Body of pancreas (tissue), 4 donors: ENCODE measurements at regions not wholly inside any gene's neighbourhood (a gene's known extent, or its start where the extent isn't known, plus 50 kb on each side); places are given as distances from the start of the nearest gene placed in this dataset.

Experiments used
- POLR2A ChIP-seq, 3 donors: fragments of 450-650 bp; IDR thresholded peaks; one replicate each; pipeline ENCODE4 v1.6.1; 2016; ENCODE audit warnings: antibody characterized with exemption in 3 of 3, mild to moderate bottlenecking in 2 of 3
- TF ChIP-seq, protein P1 (sequence below), 7 experiments: fragments of 450-650 bp in 4 of 7; fragments of 200-600 bp in 3 of 7; sonication (generic) in 3 of 7; IDR thresholded peaks; one replicate each; pipeline ENCODE4 v1.5.1; 2016 to 2019; ENCODE audit warnings: antibody characterized with exemption in 7 of 7

DNA sequence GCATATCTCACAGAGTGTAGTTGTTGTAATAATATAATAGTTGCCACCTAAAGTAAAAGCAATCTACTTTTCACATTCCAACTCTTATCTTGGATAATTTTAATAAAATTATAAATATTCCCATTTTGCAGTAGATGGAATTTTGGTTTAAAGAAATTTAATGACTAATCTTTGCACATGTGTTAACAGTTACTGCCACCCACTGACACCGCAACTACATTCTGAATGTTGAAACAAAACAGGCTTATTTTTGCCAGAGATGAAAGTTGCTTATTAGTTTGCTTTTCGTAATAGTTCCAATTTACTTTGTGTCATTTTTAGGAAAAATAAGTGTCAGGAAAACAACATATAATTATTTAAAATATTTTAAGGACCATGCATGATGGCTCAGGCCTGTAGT lies 557.5 kb upstream of the PCDH15 start:
- TF ChIP-seq, protein P1, sequence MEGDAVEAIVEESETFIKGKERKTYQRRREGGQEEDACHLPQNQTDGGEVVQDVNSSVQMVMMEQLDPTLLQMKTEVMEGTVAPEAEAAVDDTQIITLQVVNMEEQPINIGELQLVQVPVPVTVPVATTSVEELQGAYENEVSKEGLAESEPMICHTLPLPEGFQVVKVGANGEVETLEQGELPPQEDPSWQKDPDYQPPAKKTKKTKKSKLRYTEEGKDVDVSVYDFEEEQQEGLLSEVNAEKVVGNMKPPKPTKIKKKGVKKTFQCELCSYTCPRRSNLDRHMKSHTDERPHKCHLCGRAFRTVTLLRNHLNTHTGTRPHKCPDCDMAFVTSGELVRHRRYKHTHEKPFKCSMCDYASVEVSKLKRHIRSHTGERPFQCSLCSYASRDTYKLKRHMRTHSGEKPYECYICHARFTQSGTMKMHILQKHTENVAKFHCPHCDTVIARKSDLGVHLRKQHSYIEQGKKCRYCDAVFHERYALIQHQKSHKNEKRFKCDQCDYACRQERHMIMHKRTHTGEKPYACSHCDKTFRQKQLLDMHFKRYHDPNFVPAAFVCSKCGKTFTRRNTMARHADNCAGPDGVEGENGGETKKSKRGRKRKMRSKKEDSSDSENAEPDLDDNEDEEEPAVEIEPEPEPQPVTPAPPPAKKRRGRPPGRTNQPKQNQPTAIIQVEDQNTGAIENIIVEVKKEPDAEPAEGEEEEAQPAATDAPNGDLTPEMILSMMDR (IDR thresholded peaks at IDR 0.05), result no peak
- TF ChIP-seq POLR2A (IDR thresholded peaks at IDR 0.05), result no peak
